ENCODE measurements at regions not wholly inside any gene's neighbourhood (a gene's known extent, or its start where the extent isn't known, plus 50 kb on each side); places are given as distances from the start of the nearest gene placed in this dataset.

- H3K23me2 ChIP-seq (ENCODE audit: insufficient read length, low read depth, low read length, poor library complexity, severe bottlenecking) = no peaks in the 10 kb centered on the region
- H2BK15ac ChIP-seq (ENCODE audit: low read depth, low read length) = no peak overlapping the region
- H3K9ac ChIP-seq (ENCODE audit: extremely low read depth, insufficient read length, low read length) = no peak overlapping the region
- no peaks in the 10 kb centered on the region for H3K36me3 Mint-ChIP-seq (ENCODE audit: insufficient read depth in 1 of 3, low read depth in 3 of 3)
- H3K4ac ChIP-seq (ENCODE audit: low read depth, low read length) = no peak overlapping the region
- no peak overlapping the region for H3K27ac ChIP-seq (ENCODE audit: insufficient read length, low read depth, low read length)
- H3K27ac Mint-ChIP-seq = no peak overlapping the region
- no peak overlapping the region for H3K56ac ChIP-seq (ENCODE audit: insufficient read length, low read depth, low read length)
- no peak for DNase-seq
- no peak overlapping the region for H3K14ac ChIP-seq (ENCODE audit: insufficient read depth, low read length)
- H3K9me3 Mint-ChIP-seq = no peaks in the 10 kb centered on the region
- H2BK12ac ChIP-seq (ENCODE audit: insufficient read length, low read depth, low read length) = no peak overlapping the region
- no peak overlapping the region for H4K91ac ChIP-seq (ENCODE audit: insufficient read length, low read depth, low read length)
- peaks cover 0 to 3% of the 10 kb centered on the region in 2 experiments; a peak in 1 of 4 replicates for H3K4me1 Mint-ChIP-seq
- H3K23ac ChIP-seq (ENCODE audit: insufficient read length, low read depth, low read length) = no peak overlapping the region
- no peak overlapping the region for H4K5ac ChIP-seq (ENCODE audit: insufficient read length, low read depth, low read length)
- H3K4me3 Mint-ChIP-seq = no peak overlapping the region
- no peak overlapping the region for H4K8ac ChIP-seq (replicated peaks; ENCODE audit: insufficient read length, low read depth, low read length)
- H2BK20ac ChIP-seq (ENCODE audit: low read depth, low read length, poor library complexity, severe bottlenecking) = no peak overlapping the region
- no peaks in the 10 kb centered on the region for H3K27me3 ChIP-seq (ENCODE audit: insufficient read depth, low read length)
- no peak for TF ChIP-seq CTCF (conservative IDR thresholded peaks at IDR 0.05)
- no peak overlapping the region for H2BK120ac ChIP-seq (ENCODE audit: low read depth, low read length, poor library complexity, severe bottlenecking)
- no peaks in the 10 kb centered on the region for H3K79me2 ChIP-seq (ENCODE audit: insufficient read depth, low read length)
- no peaks in the 10 kb centered on the region for H4K20me1 ChIP-seq (ENCODE audit: control insufficient read depth, insufficient read depth, insufficient read length)
- H3K4me1 ChIP-seq (ENCODE audit: insufficient read depth, low read length) = no peaks in the 10 kb centered on the region
- no peak overlapping the region for H3K18ac ChIP-seq (ENCODE audit: insufficient read length, low read depth, low read length)
- H3K79me1 ChIP-seq (ENCODE audit: insufficient read depth, low read depth, low read length, poor library complexity, severe bottlenecking) = no peaks in the 10 kb centered on the region
- H2AK5ac ChIP-seq (ENCODE audit: insufficient read length, low read length) = no peak overlapping the region
- no peaks in the 10 kb centered on the region; the same call in 1 of the 2 replicates for H3K27me3 Mint-ChIP-seq (ENCODE audit: low read depth)
- H3K4me2 ChIP-seq (ENCODE audit: insufficient read depth, insufficient read length, low read length) = no peak overlapping the region
- no peak overlapping the region for H2BK5ac ChIP-seq (ENCODE audit: insufficient read length, low read length)
- H3T11ph ChIP-seq (ENCODE audit: low read length) = no peak overlapping the region
- no peaks in the 10 kb centered on the region for H3K9me3 ChIP-seq (ENCODE audit: control insufficient read depth, low read depth, low read length)
- no CpG with 5 or more reads among the region's 1 CpG for WGBS (ENCODE audit: extremely low coverage, insufficient read length, low lambda C conversion rate)
- no peak overlapping the region for H2AFZ ChIP-seq (ENCODE audit: low read length)
These were observed 751.5 kb downstream of the SQOR start for GRCh38 chr15:46386356-46386755.

All from H9 (cell line).